ENCODE measurements at regions not wholly inside any gene's neighbourhood (a gene's known extent, or its start where the extent isn't known, plus 50 kb on each side); places are given as distances from the start of the nearest gene placed in this dataset.

DNA sequence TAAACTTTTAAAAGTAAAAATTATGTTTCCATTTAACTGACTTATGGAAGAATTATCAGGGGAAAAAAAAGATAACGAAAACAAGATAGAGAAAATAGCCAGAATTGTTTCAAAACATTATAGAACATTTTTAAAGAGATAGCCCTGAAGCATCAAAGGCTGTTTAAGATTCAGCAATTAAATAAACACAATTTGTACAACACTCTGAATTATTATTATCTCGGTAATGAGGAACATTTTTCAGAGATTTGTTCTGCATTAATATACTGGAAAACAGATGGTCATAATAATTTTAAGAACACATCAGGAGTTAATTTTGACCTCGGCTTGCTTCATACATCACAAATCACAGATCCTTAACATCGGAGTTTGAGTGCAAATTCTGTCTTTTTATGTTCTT is 643.8 kb downstream of the SORCS1 start:
- DNase-seq = no peak

DNA sequence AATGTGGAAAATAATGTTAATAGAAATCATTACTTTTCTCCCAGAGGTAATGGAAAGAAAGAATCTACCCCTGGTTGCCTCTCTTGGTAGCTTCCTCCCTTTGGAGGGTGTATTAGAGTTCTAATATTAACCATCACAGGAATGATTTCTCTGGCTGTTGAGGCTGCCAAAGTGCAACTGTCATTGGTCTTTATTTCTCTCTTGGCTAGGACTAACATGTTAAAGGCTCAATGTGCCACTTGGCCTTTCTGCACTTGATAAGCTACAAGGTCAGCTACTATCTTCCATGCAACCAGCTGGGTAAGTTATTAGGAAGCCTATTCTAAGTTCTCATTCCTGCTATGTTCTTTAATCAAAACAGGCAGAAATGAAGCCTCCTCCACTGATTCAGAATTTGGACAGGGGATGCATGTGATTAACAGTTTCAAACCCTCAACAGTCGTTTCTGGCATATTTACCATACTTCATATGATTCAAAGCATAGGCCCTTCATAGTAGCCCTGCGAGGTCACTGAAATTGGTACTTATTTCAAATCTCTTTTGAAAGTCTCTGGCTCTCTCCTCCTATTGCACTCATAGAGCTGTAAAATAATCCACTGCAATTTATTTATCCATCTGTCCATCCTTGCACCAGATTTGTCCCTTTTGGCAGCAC is 645.0 kb downstream of the SORCS1 start:
- DNase-seq = no peak

DNA sequence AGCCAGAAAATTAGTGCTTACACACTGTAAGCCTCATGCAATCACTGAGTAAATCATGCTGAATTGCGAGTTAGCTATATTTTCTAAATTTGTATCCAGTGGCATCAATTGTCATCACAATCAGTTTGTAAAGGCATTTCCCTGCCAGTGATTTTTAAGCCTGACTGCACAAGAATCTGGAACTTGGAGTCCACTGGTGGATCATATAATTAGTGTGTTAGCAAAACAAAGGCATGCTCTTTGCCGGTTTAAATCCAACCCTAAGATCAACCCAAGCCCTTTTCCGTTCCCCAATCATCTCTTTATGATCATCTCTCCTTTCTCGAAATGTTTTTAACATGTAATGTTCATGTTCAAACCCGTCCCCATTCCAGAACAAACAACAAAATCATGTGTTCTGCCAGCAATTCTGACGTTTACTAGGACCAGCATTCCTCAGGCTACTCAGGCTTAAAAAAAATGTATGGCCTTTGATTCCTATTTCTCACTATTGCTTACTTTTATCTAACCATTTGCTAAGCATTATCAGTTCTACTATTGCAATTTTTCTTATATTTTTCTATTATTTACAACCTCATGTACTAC is 649.2 kb downstream of the SORCS1 start:
- no peak for DNase-seq

DNA sequence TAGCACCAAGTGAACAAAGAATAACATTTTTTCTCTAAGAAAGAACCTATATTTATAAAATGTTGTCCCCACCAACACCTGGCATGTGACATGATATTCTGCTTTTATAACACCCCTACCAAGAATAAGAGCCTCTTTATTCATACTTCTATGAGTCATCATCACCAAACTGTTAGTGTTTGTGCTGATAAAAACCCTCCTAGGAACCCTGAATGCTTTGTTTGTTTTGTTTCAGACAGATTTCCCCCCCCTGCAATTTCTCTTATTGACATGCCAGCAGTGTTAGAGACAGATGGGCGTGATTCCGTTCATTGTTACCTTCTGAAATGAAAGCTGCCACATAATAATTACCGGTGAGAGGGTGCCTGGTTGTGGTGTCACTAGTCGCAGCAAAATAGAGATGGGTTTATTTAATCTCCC is 651.1 kb downstream of the SORCS1 start:
- no peak for DNase-seq

DNA sequence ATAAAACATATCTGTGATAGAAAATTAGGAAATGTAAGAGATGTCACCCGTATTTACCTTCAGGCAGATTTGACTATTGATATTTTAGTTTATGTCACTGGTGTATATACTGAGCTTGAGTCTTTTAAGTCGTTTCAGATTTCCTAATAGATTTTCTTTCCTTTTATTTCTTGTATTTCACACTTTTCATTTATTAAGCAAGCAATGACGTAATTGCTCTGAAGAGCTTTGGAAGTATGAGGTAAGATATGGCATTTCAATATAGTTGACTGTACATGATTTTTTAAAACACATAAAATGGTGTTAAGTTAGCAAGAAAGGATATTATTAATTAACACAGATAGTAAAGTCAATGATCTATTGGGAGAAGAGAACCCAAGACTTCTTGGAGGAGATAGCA is 652.6 kb downstream of the SORCS1 start:
- DNase-seq = no peak

DNA sequence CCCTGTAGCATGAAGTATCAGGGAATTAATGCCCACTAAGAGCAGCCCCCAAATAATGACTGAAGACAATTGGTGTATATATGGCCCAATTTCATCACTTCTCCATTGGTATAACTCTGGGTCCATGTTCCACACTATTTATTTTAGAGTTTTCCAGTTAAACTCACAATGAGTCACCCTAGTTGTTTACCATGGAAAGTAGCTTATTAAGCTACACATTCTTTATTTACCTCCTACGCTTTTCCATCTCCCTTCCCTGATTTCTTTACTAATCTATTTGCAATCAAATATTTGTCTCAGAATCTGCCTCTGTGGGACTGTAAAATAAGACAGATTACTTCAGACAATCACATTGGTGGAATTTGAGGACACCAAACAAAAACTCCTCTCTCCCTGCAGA is 655.6 kb downstream of the SORCS1 start:
- no peak for DNase-seq

DNA sequence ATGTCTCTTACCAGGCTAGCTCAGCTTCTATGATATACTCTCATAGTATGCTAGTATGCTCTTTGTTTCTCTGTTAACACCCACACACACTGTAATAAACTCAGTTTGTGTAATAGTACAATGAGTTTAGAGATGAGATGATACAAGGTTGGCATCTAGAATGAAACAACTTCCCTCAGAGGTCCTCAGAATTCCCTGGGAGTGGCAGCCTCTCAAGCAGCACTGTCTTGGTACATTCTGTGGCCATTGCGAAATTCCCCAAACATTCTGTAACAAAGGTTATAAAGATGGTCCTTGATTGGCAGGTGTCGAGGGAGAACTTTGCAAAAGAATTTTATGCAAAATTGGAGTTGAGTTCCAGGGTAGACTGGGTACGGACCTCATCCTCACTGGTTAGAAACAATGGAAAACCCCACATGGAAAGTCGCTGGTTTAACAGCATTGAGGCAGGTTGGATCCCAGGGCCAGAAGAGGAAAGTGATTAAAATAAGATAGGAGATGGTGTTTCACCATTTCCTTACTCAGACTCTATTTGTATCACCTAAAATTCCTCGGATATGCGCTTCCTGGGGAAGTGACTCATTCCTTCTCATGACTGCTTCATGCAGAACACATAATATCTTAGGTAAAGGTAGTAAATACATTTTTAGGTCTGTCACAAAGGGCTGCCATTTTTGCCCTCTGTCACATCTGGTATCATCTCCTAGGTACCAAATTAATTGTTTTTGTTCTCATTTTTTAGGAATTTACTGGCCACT is 657.8 kb downstream of the SORCS1 start:
- no peak for DNase-seq

DNA sequence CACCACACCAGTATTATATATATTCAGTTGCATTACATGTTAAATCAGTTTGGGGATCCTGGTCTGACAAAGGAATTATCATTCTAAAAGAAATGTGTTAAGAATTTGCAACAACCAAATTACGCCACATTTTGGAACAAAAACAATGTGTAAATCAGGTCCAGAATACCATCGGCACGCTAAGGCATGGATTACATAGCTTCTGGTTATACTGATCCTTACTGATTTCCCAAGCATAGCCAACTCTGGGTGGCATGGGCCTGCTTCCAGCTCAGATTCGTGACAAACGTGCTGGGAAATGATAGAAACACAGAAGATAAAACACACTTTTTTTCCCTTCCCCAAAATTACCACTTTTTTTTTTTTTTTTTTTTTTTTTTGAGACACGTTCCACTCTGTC is 660.0 kb downstream of the SORCS1 start:
- DNase-seq = no peak

DNA sequence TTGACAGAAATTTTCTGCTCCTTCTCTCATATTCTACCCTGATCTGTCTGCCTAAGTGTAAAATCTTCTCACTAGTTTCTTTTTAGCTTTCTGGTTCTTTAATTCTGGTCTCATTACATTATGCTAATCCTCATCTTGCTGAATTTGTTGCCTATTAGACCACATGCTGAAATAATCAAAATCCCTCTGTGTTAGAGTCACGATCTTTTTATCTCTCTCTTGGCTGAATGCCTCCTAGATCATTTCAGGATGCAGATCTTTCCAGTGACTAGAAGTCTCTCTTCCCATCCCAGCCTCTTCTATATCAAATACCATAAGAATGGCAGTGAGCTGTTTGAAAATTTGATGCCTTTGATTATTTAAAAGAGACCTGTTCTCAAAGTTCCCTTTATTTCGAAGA is 661.9 kb downstream of the SORCS1 start:
- no peak for DNase-seq

DNA sequence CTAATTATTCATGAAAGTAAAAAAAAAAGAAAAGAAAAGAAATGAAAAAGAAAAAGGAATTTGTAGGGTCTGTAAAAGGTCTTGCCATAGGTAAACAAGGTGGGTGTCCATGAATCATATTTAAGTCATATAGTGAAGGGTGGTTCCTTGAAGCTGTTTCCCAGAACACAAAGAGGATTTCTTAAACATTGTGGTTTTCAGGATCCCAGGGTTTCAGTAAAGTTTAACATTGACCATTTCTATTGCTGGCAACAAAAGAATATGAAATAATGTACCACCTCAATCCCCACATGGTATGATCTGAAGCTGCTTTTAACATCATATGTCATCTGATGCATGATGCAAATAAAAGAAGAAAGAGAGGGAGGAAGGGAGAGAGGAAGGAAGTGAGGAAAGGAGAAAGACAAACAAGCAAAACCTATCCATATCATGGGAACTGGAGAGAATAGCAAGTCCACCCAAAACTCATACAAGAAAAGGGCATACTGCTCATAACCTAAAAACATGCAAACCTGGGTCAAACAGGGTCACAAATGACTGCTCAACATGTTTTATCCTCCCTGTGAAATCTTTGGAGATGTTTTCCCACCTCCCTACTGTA is 663.5 kb downstream of the SORCS1 start:
- no peak for DNase-seq

DNA sequence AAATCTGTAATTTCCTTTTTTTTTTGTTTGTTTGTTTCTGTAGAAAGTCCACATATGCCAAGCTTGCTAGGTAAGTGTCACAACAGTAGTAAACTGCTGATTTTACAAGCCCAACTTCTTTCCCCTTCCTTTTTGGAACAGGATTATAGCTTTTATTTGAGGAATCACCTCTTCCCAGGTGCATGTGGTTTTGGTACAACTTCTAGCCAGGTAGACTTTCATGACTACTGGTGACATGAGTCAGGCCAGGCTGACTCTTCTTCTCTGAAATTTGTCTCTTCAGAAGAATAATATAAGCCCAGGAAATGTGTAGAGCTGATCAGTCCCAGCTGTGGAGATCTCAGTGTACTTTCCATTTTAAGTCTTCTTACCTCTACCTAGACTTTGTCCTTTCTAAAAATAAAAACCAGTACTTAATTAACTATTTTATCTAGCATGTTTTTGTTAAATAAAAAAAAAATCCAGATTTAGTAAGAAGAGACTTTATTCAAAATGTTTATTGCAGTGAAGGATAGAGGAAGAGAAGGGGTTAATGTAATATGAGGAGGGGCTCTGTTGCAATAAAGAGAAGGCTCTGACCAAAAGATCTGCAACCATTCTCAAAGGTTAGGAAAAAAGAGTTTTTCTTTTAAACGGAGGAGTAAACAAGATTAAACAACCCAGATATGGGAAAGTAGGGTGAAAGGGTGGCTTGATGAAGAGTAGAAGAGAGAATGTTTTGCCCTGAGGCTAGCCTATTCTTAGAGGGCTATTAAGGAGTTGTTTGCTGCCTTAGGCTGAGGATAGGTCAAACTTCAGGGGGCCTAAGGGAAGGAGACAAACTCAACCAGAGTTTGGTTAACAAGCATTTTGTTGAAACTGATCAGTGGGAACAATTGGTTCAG is 664.2 kb downstream of the SORCS1 start:
- DNase-seq = no peak

DNA sequence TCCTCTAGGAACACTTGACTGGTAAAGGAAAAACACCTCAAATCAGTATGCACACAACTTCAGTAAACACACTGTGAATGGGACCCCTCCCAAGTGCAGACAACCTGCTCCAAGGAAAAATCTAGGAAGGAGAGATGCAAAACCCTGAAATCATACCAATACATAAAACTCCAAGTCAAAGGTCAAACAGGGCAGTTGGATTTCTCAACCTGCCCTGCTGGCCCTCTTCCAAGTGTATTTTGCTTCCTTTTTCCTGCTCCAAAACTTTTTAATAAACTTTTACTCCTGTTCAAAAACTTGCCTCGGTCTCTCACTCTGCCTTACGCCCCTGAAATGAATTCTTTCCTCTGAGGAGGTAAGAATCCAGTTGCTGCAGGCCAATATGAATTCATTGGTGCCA is 665.1 kb downstream of the SORCS1 start:
- DNase-seq = no peak

DNA sequence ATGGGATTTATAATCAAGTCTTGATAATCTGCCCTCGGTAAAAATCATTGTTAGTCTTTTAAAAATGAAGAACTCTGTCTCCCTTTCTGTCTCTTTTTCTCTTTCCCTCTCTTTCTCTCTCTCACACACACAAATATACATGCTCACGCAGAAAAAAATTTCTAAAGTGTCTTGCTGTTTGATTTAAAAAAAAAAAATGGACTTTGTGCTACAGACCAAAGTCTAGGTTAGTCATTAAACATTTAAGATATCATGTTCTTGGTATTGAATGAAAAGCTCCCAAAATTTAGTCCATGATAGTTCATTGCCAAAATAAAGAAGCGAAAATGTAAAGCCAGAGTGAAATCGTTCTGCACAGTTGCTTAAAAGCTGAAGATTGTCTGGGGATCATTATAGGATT is 665.8 kb downstream of the SORCS1 start:
- DNase-seq = no peak

DNA sequence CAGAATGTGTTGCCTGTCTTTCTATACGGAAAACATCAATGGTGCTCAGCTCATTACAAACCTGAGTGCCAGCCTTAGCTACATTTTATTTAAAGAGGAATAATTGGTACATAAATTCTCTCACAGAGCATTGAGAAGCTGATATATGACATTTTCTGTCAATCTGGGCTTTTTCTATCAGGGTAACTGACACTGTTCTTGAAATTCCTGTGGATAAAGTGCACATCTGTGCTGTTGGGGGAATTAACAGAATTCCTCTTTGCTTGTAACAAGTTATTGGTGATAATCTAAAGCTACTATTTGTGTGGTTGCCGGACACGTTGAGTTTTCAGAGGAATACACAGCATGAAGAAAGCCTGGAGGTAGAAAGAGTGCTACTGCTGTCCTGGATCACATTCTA is 668.6 kb downstream of the SORCS1 start:
- DNase-seq = no peak

DNA sequence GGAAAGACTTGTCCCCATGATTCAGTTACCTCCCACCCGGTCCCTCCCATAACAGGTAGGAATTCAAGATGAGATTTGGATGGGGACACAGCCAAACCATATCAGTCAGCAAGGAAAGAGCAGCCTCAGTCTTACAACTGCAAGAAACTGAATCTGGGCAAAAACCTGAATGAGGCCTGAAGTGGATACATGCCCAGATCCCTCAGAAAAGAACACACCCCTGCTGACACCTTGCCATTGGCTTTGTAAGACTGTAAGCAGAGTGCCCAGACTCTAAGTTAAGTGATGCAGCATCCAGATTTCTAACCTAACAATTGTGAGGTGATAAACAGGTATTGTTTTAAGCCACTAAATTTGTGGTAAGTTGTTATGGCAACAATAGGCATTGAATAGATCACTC is 670.8 kb downstream of the SORCS1 start:
- no peak for DNase-seq

DNA sequence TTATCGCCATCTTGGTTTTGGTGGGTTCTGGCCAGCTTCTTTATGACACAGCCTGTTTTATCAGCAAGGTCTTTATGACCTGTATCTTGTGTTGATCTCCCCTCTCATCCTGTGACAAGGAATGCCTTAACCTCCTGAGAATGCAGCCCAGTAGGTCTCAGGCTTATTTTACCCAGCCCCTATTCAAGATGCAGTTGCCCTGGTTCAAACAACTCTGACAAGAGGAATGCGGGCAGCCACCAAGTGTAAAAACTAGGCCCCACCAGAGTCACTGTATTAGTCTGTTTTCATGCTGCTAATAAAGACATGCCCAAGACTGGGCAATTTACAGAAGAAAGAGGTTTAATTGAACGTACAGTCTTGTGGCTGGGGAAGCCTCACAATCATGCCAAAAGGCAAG is 671.3 kb downstream of the SORCS1 start:
- no peak for DNase-seq

DNA sequence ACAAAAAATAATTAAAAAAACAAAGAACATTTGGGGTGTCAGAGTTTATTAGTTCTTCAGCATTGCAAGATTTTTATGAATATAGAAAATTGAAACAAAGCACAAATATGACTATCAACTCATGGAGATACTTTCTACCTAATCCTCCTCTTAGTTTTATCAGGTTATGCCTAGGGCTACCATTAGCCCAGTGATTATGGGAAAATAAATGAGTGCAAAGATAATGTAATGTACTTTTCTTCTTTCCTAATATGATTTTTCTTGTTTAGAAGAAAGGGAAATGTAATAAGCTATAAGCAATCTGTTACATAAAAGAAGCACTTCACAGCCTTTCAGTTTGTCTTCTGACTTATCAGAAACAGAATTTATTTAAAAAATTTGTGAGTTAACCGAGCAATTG is 676.8 kb downstream of the SORCS1 start:
- DNase-seq = no peak

DNA sequence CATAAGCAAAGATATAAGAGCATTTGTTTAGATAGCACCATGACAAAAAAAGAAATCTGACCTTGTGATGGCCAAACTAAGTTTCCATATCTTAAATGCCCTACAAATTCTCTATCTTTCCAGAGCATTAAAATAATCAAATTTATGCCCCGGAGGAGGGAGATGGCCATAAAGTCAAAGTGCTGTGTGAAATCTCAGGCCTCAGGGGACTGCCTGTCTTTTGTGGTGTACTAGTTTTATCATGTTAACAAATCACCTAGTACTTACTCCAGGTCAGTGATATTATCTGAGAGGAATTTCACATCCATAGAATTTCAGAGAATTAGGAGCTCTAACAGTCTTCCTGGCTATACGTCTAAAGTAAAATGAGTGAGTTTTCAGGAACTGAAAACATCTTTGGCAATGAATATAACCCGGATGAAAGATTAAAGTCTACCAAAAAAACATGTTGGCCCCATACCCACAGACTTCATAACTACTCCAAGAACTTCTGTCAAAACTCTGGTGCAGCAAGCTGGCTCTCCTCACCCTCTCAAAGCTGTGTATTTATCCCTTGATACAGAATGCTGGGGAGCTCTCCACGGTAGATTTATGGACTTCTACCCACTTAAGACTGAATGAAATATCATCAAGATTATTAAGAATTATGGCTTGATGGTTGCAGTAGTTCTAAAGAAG is 682.8 kb downstream of the SORCS1 start:
- DNase-seq = no peak

DNA sequence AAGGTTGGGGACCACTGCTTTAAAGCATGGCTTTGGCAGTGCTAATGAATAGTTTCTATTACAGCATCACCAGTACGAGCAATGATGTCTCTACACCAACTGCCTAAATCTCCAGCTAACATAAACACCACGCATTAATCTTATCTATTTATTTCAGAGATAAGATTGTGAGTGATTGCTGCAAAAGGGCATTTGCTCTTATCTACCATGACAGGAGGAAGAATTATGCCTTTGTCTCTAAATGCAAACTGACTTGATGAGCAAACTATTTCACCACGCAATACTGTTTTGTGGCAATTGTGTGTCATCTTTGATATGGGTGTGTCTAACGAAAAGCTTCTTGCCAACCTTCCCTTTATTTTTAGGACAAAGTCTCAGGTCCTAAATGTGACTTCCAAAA is 684.9 kb downstream of the SORCS1 start:
- DNase-seq = no peak

DNA sequence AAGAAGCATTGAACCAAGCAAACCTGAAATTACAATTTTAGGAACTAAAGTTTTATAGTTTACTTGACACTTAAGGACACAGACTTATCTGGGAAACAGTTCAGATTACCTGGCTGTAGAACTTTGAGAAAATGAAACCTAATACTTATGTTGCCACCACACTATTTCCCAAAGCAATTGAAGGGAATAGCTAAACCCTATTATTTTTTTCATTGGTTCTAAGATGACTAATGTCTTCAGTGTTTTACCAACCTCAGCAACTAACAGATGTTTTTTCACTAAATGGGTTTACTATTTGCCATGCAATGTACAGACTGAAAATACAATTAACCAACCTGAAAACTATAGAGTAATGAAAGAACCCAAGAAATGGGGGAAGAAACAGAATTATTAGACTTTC is 689.6 kb downstream of the SORCS1 start:
- no peak for DNase-seq

DNA sequence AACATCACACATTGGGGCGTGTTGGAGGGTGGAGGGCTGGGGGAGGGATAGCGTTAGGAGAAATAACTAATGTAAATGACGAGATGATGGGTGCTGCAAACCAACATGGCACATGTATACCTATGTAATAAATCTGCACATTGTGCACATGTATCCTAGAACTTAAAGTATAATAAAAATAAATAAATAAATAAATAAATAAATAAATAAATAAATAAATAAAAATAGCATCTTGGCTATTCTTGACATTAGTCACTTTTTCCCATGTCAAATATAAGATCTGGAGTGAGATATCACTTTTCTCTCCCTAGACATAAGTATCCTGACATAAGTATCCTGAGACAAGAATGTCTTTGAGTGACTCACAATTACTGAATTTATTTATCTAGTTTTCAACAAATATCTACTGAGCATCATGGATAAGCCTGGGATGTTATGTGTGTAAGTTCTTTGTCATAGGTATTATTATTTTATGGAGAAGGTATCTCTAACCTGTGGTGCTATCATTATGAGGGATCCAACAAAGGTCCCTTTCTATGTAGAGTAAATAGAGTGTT is 691.3 kb downstream of the SORCS1 start:
- DNase-seq = no peak

DNA sequence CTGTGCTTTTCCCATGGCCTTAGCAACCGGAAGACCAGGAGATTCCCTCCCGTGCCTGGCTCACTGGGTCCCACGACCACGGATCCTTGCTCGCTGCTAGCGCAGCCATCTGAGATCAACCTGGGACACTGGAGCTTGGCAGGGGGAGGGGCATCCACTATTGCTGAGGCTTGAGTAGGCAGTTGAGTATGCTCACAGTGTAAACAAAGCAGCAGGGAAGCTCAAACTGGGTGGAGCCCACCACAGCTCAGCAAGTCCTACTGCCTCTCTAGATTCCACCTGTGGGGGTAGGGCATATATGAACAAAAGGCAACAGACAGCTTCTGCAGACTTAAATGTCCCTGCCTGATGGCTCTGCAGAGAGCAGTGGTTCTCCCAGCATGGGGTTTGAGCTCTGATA is 697.0 kb downstream of the SORCS1 start:
- DNase-seq = no peak
